ENCODE measurements at regions not wholly inside any gene's neighbourhood (a gene's known extent, or its start where the extent isn't known, plus 50 kb on each side); places are given as distances from the start of the nearest gene placed in this dataset.

- no peak for TF ChIP-seq CTCF (IDR thresholded peaks at IDR 0.05; ENCODE audit: poor library complexity, severe bottlenecking)
- TF ChIP-seq TAF1 (IDR thresholded peaks at IDR 0.05; ENCODE audit: low read depth): no peak
- TF ChIP-seq EP300 (conservative IDR thresholded peaks at IDR 0.05; ENCODE audit: poor library complexity, severe bottlenecking): no peak
- no peak for TF ChIP-seq SMC3 (conservative IDR thresholded peaks at IDR 0.05; ENCODE audit: poor library complexity)
- no peak for TF ChIP-seq POLR2AphosphoS5 (IDR thresholded peaks at IDR 0.05)
- TF ChIP-seq EZH2 (IDR thresholded peaks at IDR 0.05; ENCODE audit: borderline replicate concordance, insufficient read depth, low read length, poor library complexity, severe bottlenecking): no peak
Measured at GRCh38 chr11:42777776-42778175, 534.0 kb upstream of the API5 start.
